NCI-H2196 treated with DMSO at 0.1 percent for 48 hours (cell line): ENCODE measurements at regions not wholly inside any gene's neighbourhood (a gene's known extent, or its start where the extent isn't known, plus 50 kb on each side); places are given as distances from the start of the nearest gene placed in this dataset.
"Not testable (repeated sequence)": the region's sequence is repeated elsewhere in the genome, so short reads cannot be mapped to it uniquely, and the experiment has no call there.

ENCODE experiments used
- DNase-seq: peaks from one replicate; lab custom pipeline; 2025; ENCODE audit not compliant: unreplicated experiment; lab: John Stamatoyannopoulos, UW

GRCh38 chr16:52113533-52114183, 433.3 kb downstream of the TOX3 start:
- DNase-seq, result no peak

GRCh38 chr16:52104993-52105392, 441.9 kb downstream of the TOX3 start:
- DNase-seq, result not testable (repeated sequence)

GRCh38 chr16:52103791-52104190, 443.2 kb downstream of the TOX3 start:
- no peak for DNase-seq

GRCh38 chr16:52101246-52101645, 445.7 kb downstream of the TOX3 start:
- DNase-seq, result no peak

GRCh38 chr16:52099382-52099781, 447.6 kb downstream of the TOX3 start:
- DNase-seq, result no peak

GRCh38 chr16:52095471-52095870, 451.5 kb downstream of the TOX3 start:
- no peak for DNase-seq

GRCh38 chr16:52092126-52092525, 454.8 kb downstream of the TOX3 start:
- no peak for DNase-seq

GRCh38 chr16:52090080-52090479, 456.9 kb downstream of the TOX3 start:
- DNase-seq, result no peak

GRCh38 chr16:52089476-52089875, 457.5 kb downstream of the TOX3 start:
- DNase-seq, result no peak

GRCh38 chr16:52086901-52087300, 460.0 kb downstream of the TOX3 start:
- no peak for DNase-seq

- DNase-seq, result no peak
Measured at GRCh38 chr16:52078716-52079655, 468.0 kb downstream of the TOX3 start.

- no peak for DNase-seq
Measured at GRCh38 chr16:52077607-52078006, 469.3 kb downstream of the TOX3 start.

GRCh38 chr16:52076801-52077201, 470.1 kb downstream of the TOX3 start:
- DNase-seq, result no peak

- DNase-seq, result no peak
Measured at GRCh38 chr16:52076332-52076731, 470.6 kb downstream of the TOX3 start.

GRCh38 chr16:52074133-52074532, 472.8 kb downstream of the TOX3 start:
- DNase-seq, result no peak

GRCh38 chr16:52073024-52073423, 473.9 kb downstream of the TOX3 start:
- DNase-seq, result no peak

- no peak for DNase-seq
Measured at GRCh38 chr16:52071101-52071500, 475.8 kb downstream of the TOX3 start.

GRCh38 chr16:52070341-52071057, 476.4 kb downstream of the TOX3 start:
- no peak for DNase-seq

GRCh38 chr16:52069866-52070265, 477.1 kb downstream of the TOX3 start:
- peak; percentile 21 for DNase-seq

- peak; percentile 39 for DNase-seq
Measured at GRCh38 chr16:52068447-52069074, 478.4 kb downstream of the TOX3 start.

GRCh38 chr16:52066962-52067361, 480.0 kb downstream of the TOX3 start:
- DNase-seq, result no peak
